ENCODE measurements at regions not wholly inside any gene's neighbourhood (a gene's known extent, or its start where the extent isn't known, plus 50 kb on each side); places are given as distances from the start of the nearest gene placed in this dataset.

- DNase-seq: no peak
Observed at GRCh38 chr2:18464913-18465312, 95.5 kb downstream of the RDH14 start.

GRCh38 chr2:18456026-18456425 is 104.4 kb downstream of the RDH14 start:
- no peak for DNase-seq

- DNase-seq: no peak
Observed at GRCh38 chr2:18455236-18455862, 105.1 kb downstream of the RDH14 start.

- DNase-seq: no peak
Observed at GRCh38 chr2:18454692-18455235, 105.7 kb downstream of the RDH14 start.

DNA sequence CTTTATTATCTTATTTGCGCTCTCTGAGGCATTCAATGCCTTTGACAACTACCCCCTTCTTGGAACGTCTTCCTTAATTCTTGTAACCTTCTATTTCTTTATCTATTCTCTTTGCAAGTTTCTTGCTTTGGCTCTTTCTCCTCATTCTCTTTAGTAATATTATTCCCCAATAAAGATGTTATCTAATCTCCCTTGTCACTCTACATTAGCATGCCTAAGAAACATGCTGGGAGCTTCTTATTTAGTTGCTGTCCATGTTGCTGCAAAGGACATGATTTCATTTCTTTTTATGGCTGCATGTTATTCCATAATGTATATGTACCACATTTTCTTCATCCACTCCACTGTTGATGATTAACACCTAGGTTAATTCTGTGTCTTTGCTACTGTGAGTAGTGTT is 113.7 kb downstream of the RDH14 start:
- no peak for DNase-seq

DNA sequence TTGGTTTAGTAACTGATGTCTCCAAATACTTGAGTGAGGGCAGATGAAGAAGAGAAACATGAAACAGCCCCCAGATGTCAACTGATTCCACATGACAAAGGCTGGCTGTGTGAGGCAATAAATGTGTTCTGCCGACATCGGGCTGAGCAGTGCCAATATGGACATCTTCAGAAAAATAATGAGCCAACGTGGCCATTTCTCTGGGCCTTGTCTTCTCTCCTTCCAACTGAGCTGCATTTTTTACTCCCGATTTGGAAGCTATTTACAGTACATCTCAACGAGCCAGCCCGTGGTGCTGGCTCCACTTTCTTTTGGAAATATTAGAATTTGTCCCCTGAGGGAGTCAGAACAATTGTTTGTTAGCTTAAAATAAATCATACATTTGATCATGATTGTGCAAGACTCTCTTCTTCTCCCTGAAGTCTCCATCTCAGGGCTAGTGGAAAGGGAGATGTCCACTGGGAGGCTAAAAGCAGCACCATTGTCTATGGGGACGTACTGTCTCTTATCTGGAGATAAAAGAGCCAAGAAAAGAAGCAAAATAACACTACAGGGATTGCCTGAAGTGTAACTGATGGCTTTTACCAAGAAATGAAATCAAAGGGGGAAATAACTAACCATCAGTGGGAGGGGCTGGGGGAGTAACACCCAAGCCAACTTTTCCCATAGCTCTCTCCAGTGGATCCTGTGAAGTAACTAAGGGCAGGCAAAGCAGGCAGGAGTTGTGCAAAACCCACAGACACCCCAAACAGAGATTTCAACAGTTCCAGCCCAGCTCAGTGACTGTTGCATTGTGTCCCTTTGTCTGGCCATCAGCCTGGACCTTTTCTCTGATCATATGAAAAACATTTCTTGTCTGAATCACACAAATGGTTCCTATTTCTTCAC is 114.8 kb downstream of the RDH14 start:
- no peak for DNase-seq

- no peak for DNase-seq
Observed at GRCh38 chr2:18444806-18445205, 115.6 kb downstream of the RDH14 start.

GRCh38 chr2:18441583-18441982 is 118.9 kb downstream of the RDH14 start:
- DNase-seq: no peak

DNA sequence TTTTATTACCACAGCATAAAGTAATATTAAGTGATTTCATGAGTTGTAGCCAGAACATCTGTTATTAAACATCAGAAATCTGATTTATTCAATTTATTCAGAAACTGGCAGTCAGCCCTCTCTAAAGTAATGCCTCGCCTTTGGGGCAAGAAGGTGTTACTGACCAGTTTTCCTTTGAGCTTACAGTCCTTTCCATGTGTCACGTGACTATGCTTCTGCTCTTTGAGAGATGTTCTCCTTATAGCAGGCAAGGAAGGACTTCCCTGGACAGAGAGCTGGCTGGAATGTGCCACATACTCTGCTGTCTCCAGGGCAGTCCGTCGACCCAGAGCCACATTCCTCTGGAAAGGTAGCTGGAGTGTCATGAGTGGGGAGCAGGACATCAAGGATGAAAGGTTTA is 119.7 kb downstream of the RDH14 start:
- DNase-seq: no peak

- no peak for DNase-seq
Observed at GRCh38 chr2:18440141-18440661, 120.3 kb downstream of the RDH14 start.

DNA sequence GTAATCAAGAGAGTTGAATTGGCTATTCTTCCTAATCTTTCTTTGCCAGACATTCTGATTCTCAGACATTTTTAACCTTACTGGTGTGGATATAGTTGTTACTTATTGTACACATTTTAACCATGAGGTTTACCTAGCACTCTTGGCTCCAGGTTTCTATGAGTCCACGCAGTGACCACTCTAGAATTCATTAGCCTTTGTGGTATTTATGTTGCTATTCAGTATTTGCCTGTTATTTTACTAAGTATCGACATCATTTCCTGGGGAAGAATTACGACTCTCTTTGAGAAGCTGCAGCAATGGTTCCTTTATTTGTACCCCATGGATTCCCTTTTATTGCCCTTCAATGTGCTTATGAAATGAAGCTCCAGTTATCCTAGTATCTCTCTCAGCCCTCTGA is 120.7 kb downstream of the RDH14 start:
- no peak for DNase-seq

GRCh38 chr2:18437909-18438308 is 122.5 kb downstream of the RDH14 start:
- no peak for DNase-seq

- no peak for DNase-seq
Observed at GRCh38 chr2:18436503-18437005, 123.9 kb downstream of the RDH14 start.

DNA sequence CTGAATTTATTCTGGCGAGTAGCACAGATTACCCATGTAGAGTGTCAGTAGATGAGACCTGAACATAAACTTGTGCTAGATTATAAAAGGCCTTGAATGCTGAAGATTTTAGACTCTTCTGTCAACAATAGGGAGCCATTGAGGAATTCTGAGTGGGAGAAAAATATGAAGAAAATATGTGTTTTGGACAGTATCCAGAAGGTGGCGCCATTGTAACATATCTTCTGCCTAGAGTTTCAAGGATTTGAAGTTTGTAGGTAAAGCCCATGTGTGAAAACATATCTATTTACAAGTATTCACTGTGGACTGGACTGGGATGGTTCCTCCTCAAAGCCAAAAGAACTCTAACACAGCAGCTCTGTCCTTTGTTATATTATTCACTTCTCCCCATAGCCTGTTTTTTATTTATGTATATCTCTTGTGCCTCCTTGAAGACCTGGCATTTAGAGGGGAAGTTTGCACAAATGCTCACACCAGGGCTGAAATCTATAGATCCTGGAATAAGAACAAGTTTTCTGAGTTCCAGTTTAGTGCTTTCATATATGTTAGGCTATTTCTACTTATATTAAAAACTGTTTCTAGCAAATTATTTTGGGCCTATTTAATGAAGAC is 124.9 kb downstream of the RDH14 start:
- no peak for DNase-seq

GRCh38 chr2:18433872-18434271 is 126.6 kb downstream of the RDH14 start:
- DNase-seq: no peak

- no peak for DNase-seq
Observed at GRCh38 chr2:18432999-18433398, 127.5 kb downstream of the RDH14 start.

DNA sequence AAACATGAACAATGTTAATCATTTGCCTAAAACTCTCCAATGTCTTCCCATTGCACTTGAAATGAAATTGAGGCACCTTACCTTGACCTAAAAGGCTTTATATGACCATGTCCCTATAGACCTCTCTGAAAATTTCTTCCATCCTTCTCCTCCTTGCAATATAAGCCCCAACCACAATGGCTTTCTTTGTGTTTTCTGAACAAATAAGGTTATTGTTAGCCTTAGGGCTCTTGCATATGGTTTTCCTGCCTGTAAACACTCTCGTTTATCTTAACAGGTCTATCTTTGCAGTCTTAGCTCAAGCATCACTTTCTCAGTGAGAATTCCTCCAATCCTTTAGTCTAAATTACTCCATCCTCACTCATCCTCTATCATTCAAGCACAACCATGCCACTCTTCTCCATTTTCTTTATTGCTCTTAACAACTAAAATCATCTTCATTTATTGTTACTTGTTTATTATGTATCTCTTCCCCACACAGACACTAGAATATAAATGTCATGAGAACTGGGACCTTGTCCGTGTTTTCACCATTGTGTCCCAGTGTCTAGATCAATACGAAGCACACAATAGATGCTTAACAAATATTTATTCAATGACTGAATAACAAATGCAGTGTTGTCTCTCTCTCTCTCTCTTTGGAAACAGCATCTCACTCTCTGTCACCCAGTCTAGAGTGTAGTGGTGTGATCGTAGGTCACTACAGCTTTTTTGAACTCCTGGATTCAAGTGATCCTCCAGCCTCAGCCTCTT is 129.3 kb downstream of the RDH14 start:
- no peak for DNase-seq

DNA sequence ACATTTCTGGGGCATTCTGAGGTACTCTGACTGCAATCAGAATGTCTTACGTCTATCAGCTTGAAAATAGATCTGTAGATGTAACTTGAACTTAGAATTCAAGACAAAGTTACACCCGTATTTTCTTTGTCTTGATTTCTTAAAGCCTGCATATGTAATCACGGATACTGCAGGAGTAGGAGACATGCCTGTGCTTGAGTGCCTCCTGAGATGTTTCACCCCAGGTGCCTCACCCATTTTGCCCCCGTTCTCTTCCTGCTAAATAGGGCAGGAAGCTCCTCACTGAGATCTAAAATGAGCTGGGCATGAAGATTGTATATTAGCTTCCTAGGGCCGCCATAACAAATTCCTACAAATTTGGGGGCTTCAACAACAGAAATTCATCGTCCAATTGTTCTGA is 131.9 kb downstream of the RDH14 start:
- no peak for DNase-seq

DNA sequence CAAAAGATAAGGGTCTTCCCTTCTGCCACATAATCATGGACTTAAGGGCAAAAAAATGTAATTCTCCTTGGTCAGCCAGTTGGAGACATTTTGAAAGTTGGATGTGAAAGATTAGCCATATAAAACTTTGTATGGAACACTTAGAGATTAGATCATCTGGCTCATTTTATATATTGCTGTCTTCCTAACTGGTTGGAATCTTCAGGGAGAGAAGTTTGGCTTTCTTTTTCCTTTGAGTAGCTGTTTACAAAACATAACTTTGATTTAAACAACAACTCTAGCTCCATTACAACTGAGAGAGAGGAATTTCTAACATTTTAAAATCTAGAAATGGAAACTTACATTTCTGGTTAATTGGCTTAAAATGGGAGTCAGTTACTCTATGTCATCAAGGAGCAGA is 132.7 kb downstream of the RDH14 start:
- DNase-seq: no peak

DNA sequence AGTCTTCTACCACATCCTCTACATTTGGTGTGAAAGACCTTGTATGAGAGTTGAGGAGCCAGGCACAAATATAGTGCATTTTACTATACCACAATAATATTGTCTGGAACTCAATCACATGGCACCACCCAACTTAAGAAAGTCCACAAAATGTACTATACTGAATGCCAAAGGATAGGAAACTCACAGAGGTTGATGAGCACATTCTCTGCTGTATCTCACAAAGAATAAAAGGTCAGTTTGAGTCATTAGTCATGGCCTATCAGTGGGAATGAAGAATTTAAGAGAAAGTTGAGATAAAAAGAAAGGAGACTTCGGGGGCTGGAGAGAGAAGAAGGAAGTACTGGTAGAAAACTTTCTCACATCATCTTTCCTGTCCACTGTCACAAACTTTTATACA is 134.3 kb downstream of the RDH14 start:
- DNase-seq: no peak

DNA sequence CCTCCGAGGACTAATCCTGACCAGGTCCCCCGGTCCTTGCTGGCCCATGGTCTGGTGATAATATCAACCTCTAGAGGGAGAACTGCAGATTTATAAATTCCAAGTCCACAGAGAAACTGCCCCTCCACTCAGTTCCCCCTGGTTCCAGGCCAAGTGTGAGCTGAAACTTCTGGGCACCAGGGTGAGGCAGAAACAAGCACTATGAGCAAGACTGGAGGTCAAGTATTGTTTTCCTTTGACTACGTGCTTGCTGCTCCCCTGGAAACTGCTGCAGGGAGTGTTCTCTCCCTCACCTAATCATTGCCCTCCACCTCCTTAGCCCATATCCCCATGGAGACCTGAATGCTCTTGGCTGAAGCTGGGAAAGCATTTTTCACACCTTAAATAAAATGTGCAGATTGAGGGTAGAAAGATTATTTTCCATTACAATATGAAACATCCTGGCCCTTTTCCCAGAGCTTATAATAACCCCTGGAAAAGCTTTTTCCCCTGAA is 135.2 kb downstream of the RDH14 start:
- no peak for DNase-seq

- no peak for DNase-seq
Observed at GRCh38 chr2:18423636-18424035, 136.8 kb downstream of the RDH14 start.

Measured in activated naive CD4-positive, alpha-beta T cell treated with anti-CD3 and anti-CD28 coated beads, Interleukin-2, amount 50 U/mL, for 16 hours (primary cell).